ENCODE measurements at regions not wholly inside any gene's neighbourhood (a gene's known extent, or its start where the extent isn't known, plus 50 kb on each side); places are given as distances from the start of the nearest gene placed in this dataset.

- no peaks in the 10 kb centered on the region for H3K27me3 ChIP-seq (ENCODE audit: control insufficient read depth in 2 of 2, insufficient read depth in 2 of 2, low read length in 2 of 2)
- H2AFZ ChIP-seq (ENCODE audit: insufficient read depth, low read depth, low read length, poor library complexity, severe bottlenecking), result no peak overlapping the region
- Mint-ChIP-seq H3K27ac (no peak overlapping the region), H3K4me3 (no peak overlapping the region), H3K36me3 (no peaks in the 10 kb centered on the region), H3K4me1 (no peaks in the 10 kb centered on the region), H3K9me3 (peaks cover 0 to 5% (median 2%) of the 10 kb centered on the region in 7 donors), H3K27me3 (ENCODE audit: low read depth in 3 of 3) (peaks cover 0 to 6% (median 1%) of the 10 kb centered on the region in 3 donors)
- WGBS (ENCODE audit: insufficient coverage), result 100% methylated on average over 3 of the region's 3 CpGs
- no peaks in the 10 kb centered on the region for H4K20me1 ChIP-seq (ENCODE audit: insufficient read depth, low read length)
- no peaks in the 10 kb centered on the region for H3K4me1 ChIP-seq (ENCODE audit: control insufficient read depth in 1 of 2, insufficient read depth in 2 of 2, low read length in 2 of 2)
- DNase-seq, result no peak
- H3K36me3 ChIP-seq (replicated peaks in 1 of 2; ENCODE audit: control insufficient read depth in 1 of 2, insufficient read depth in 2 of 2, low read length in 2 of 2), result no peaks in the 10 kb centered on the region
- H3K79me2 ChIP-seq (ENCODE audit: insufficient read depth, low read length), result no peaks in the 10 kb centered on the region
- no peak overlapping the region for H3K27ac ChIP-seq (ENCODE audit: low read depth in 1 of 2, low read length in 2 of 2)
- no peak overlapping the region for H3K9ac ChIP-seq (ENCODE audit: insufficient read depth, low read length, poor library complexity, severe bottlenecking)
- no peak for TF ChIP-seq CTCF (IDR thresholded peaks at IDR 0.05)
- intact Hi-C loops (cut with micrococcal nuclease), result no loop called here
- no peak overlapping the region for H3K4me3 ChIP-seq (replicated peaks in 1 of 3; ENCODE audit: low read depth in 2 of 3, low read length in 3 of 3)
- no peaks in the 10 kb centered on the region for H3K9me3 ChIP-seq (replicated peaks in 1 of 2; ENCODE audit: control insufficient read depth in 1 of 2, insufficient read depth in 1 of 2, low read length in 2 of 2)
- no peak overlapping the region for H3K4me2 ChIP-seq (replicated peaks; ENCODE audit: extremely low read depth, low read length, poor library complexity, severe bottlenecking)
These were observed 106.1 kb upstream of the PLET1 start for GRCh38 chr11:112366777-112367176.

GRCh38 chr11:112367461-112367860 lies 106.8 kb upstream of the PLET1 start:
- Mint-ChIP-seq H3K9me3 (peaks cover 0 to 5% (median 3%) of the 10 kb centered on the region in 7 donors), H3K36me3 (no peaks in the 10 kb centered on the region), H3K4me1 (no peaks in the 10 kb centered on the region), H3K4me3 (no peak overlapping the region), H3K27me3 (ENCODE audit: low read depth in 3 of 3) (peaks cover 0 to 6% (median 1%) of the 10 kb centered on the region in 3 donors), H3K27ac (no peak overlapping the region)
- no peaks in the 10 kb centered on the region for H3K36me3 ChIP-seq (replicated peaks in 1 of 2; ENCODE audit: control insufficient read depth in 1 of 2, insufficient read depth in 2 of 2, low read length in 2 of 2)
- intact Hi-C loops (cut with micrococcal nuclease), result no loop called here
- H3K79me2 ChIP-seq (ENCODE audit: insufficient read depth, low read length), result no peaks in the 10 kb centered on the region
- H3K9me3 ChIP-seq (replicated peaks in 1 of 2; ENCODE audit: control insufficient read depth in 1 of 2, insufficient read depth in 1 of 2, low read length in 2 of 2), result no peaks in the 10 kb centered on the region
- DNase-seq, result no peak
- no peaks in the 10 kb centered on the region for H3K27me3 ChIP-seq (ENCODE audit: control insufficient read depth in 2 of 2, insufficient read depth in 2 of 2, low read length in 2 of 2)
- H3K4me2 ChIP-seq (replicated peaks; ENCODE audit: extremely low read depth, low read length, poor library complexity, severe bottlenecking), result no peak overlapping the region
- no peaks in the 10 kb centered on the region for H4K20me1 ChIP-seq (ENCODE audit: insufficient read depth, low read length)
- no peak overlapping the region for H2AFZ ChIP-seq (ENCODE audit: insufficient read depth, low read depth, low read length, poor library complexity, severe bottlenecking)
- H3K9ac ChIP-seq (ENCODE audit: insufficient read depth, low read length, poor library complexity, severe bottlenecking), result no peak overlapping the region
- H3K27ac ChIP-seq (ENCODE audit: low read depth in 1 of 2, low read length in 2 of 2), result no peak overlapping the region
- TF ChIP-seq CTCF (IDR thresholded peaks at IDR 0.05), result no peak
- H3K4me3 ChIP-seq (replicated peaks in 1 of 3; ENCODE audit: low read depth in 2 of 3, low read length in 3 of 3), result no peak overlapping the region
- H3K4me1 ChIP-seq (ENCODE audit: control insufficient read depth in 1 of 2, insufficient read depth in 2 of 2, low read length in 2 of 2), result no peaks in the 10 kb centered on the region
- WGBS (ENCODE audit: insufficient coverage), result 75% methylated on average over 2 of the region's 3 CpGs
